ENCODE measurements at regions not wholly inside any gene's neighbourhood (a gene's known extent, or its start where the extent isn't known, plus 50 kb on each side); places are given as distances from the start of the nearest gene placed in this dataset.

GRCh38 chr5:28214292-28214691 is 1175.9 kb upstream of the CDH9 start:
- ChIA-PET CTCF (no interaction called here), POLR2A (no interaction called here)
- H3K79me2 ChIP-seq (ENCODE audit: insufficient read depth), result no peaks in the 10 kb centered on the region
- DNase-seq, result no peak
- H3K36me3 ChIP-seq (replicated peaks in 1 of 2; ENCODE audit: control insufficient read depth in 1 of 2, insufficient read depth in 2 of 2, low read length in 1 of 2), result no peaks in the 10 kb centered on the region
- no peaks in the 10 kb centered on the region for H3K27me3 ChIP-seq (ENCODE audit: insufficient read depth)
- H3K4me1 ChIP-seq (ENCODE audit: control insufficient read depth in 1 of 2, insufficient read depth in 2 of 2, low read depth in 1 of 2, low read length in 1 of 2), result no peaks in the 10 kb centered on the region
- H3K9ac ChIP-seq, result no peak overlapping the region
- H3K27ac ChIP-seq (ENCODE audit: low read depth in 2 of 2, low read length in 1 of 2), result no peak overlapping the region
- H3F3A ChIP-seq (replicated peaks; ENCODE audit: insufficient read depth), result no peaks in the 10 kb centered on the region
- no peak for TF ChIP-seq SIN3A (IDR thresholded peaks at IDR 0.05; ENCODE audit: borderline replicate concordance, low read depth, low read length)
- no peak for TF ChIP-seq NFIC (IDR thresholded peaks at IDR 0.05; ENCODE audit: borderline replicate concordance)
- TF ChIP-seq FOXM1 (IDR thresholded peaks at IDR 0.05; ENCODE audit: low read depth), result no peak
- TF ChIP-seq YY1 (IDR thresholded peaks at IDR 0.05; ENCODE audit: low read depth), result no peak
- no peak for TF ChIP-seq CTCF (IDR thresholded peaks at IDR 0.05)
- TF ChIP-seq EZH2phosphoT487 (IDR thresholded peaks at IDR 0.05; ENCODE audit: borderline replicate concordance, low read depth), result no peak
- no peaks in the 10 kb centered on the region for H3K9me3 ChIP-seq
- H3K4me3 ChIP-seq (ENCODE audit: low read depth in 2 of 2, low read length in 1 of 2), result no peak overlapping the region
- no peak overlapping the region for H2AFZ ChIP-seq (ENCODE audit: low read depth)
- H3K4me2 ChIP-seq, result no peak overlapping the region
- WGBS (ENCODE audit: low lambda C conversion rate), result 10% methylated on average over 3 of the region's 3 CpGs
- H3K9me2 ChIP-seq, result no peaks in the 10 kb centered on the region
- H4K20me1 ChIP-seq (ENCODE audit: insufficient read depth), result no peaks in the 10 kb centered on the region

- 35% methylated on average over 1 of the region's 1 CpG for WGBS (ENCODE audit: low lambda C conversion rate)
- no peak overlapping the region for H3K27ac ChIP-seq (ENCODE audit: low read depth in 2 of 2, low read length in 1 of 2)
- no peak overlapping the region for H3K4me2 ChIP-seq
- no peak overlapping the region for H2AFZ ChIP-seq (ENCODE audit: low read depth)
- H3K9me3 ChIP-seq, result no peaks in the 10 kb centered on the region
- no peak overlapping the region for H3K4me3 ChIP-seq (ENCODE audit: low read depth in 2 of 2, low read length in 1 of 2)
- TF ChIP-seq GABPA (IDR thresholded peaks at IDR 0.05; ENCODE audit: low read depth) (no peak), REST (IDR thresholded peaks at IDR 0.05; ENCODE audit: low read depth, low read length) (no peak), IRF3 (IDR thresholded peaks at IDR 0.05; ENCODE audit: low read depth, low read length) (no peak), RCOR1 (IDR thresholded peaks at IDR 0.05; ENCODE audit: low read length) (no peak), NFIC (IDR thresholded peaks at IDR 0.05; ENCODE audit: borderline replicate concordance) (no peak), TEAD4 (IDR thresholded peaks at IDR 0.05; ENCODE audit: borderline replicate concordance, insufficient read depth) (no peak), YY1 (IDR thresholded peaks at IDR 0.05; ENCODE audit: low read depth) (no peak), RFX5 (IDR thresholded peaks at IDR 0.05; ENCODE audit: low read length) (no peak), USF2 (IDR thresholded peaks at IDR 0.05; ENCODE audit: borderline replicate concordance, low read depth, low read length) (no peak)
- H3K36me3 ChIP-seq (replicated peaks in 1 of 2; ENCODE audit: control insufficient read depth in 1 of 2, insufficient read depth in 2 of 2, low read length in 1 of 2), result no peaks in the 10 kb centered on the region
- DNase-seq, result no peak
- no peaks in the 10 kb centered on the region for H3K4me1 ChIP-seq (ENCODE audit: control insufficient read depth in 1 of 2, insufficient read depth in 2 of 2, low read depth in 1 of 2, low read length in 1 of 2)
- H3K9me2 ChIP-seq, result no peaks in the 10 kb centered on the region
- no peaks in the 10 kb centered on the region for H3F3A ChIP-seq (replicated peaks; ENCODE audit: insufficient read depth)
- no peaks in the 10 kb centered on the region for H3K79me2 ChIP-seq (ENCODE audit: insufficient read depth)
- H3K9ac ChIP-seq, result no peak overlapping the region
- H4K20me1 ChIP-seq (ENCODE audit: insufficient read depth), result no peaks in the 10 kb centered on the region
- ChIA-PET CTCF (no interaction called here), POLR2A (no interaction called here)
- H3K27me3 ChIP-seq (ENCODE audit: insufficient read depth), result no peaks in the 10 kb centered on the region
Observed at GRCh38 chr5:28208356-28208755, 1170.0 kb upstream of the CDH9 start.

Data from SK-N-SH (cell line).